ENCODE measurements at regions not wholly inside any gene's neighbourhood (a gene's known extent, or its start where the extent isn't known, plus 50 kb on each side); places are given as distances from the start of the nearest gene placed in this dataset.

- no peak for DNase-seq (ENCODE audit: low spot score)
- in situ Hi-C loops (cut with MboI; ENCODE audit: low sequenced_read_pairs, unreplicated experiment) = no loop called here
- no peak for TF ChIP-seq CTCF (IDR thresholded peaks at IDR 0.05; ENCODE audit: borderline replicate concordance, control extremely low read depth, extremely low read depth, insufficient read depth, missing control alignments)
Measured at GRCh38 chr20:19019734-19020364, 192.6 kb upstream of the SLC24A3 start.

- in situ Hi-C loops (cut with MboI; ENCODE audit: low sequenced_read_pairs, unreplicated experiment) = no loop called here
- DNase-seq (ENCODE audit: low spot score) = no peak
- TF ChIP-seq CTCF (IDR thresholded peaks at IDR 0.05; ENCODE audit: borderline replicate concordance, control extremely low read depth, extremely low read depth, insufficient read depth, missing control alignments) = no peak
Measured at GRCh38 chr20:19021406-19022117, 190.9 kb upstream of the SLC24A3 start.

GRCh38 chr20:19022118-19022575 is 190.3 kb upstream of the SLC24A3 start:
- no peak for TF ChIP-seq CTCF (IDR thresholded peaks at IDR 0.05; ENCODE audit: borderline replicate concordance, control extremely low read depth, extremely low read depth, insufficient read depth, missing control alignments)
- no peak for DNase-seq (ENCODE audit: low spot score)
- in situ Hi-C loops (cut with MboI; ENCODE audit: low sequenced_read_pairs, unreplicated experiment) = no loop called here

- TF ChIP-seq CTCF (IDR thresholded peaks at IDR 0.05; ENCODE audit: borderline replicate concordance, control extremely low read depth, extremely low read depth, insufficient read depth, missing control alignments) = no peak
- DNase-seq (ENCODE audit: low spot score) = no peak
- in situ Hi-C loops (cut with MboI; ENCODE audit: low sequenced_read_pairs, unreplicated experiment) = no loop called here
Measured at GRCh38 chr20:19022791-19023448, 189.5 kb upstream of the SLC24A3 start.

- DNase-seq (ENCODE audit: low spot score) = no peak
- in situ Hi-C loops (cut with MboI; ENCODE audit: low sequenced_read_pairs, unreplicated experiment) = loop anchor here (25.0 kb wide), 1 partner anchor 387 kb away; no protein-coding TSS in a partner anchor
- TF ChIP-seq CTCF (IDR thresholded peaks at IDR 0.05; ENCODE audit: borderline replicate concordance, control extremely low read depth, extremely low read depth, insufficient read depth, missing control alignments) = no peak
Measured at GRCh38 chr20:19024296-19025035, 188.0 kb upstream of the SLC24A3 start.
